ENCODE measurements at regions not wholly inside any gene's neighbourhood (a gene's known extent, or its start where the extent isn't known, plus 50 kb on each side); places are given as distances from the start of the nearest gene placed in this dataset.

DNA sequence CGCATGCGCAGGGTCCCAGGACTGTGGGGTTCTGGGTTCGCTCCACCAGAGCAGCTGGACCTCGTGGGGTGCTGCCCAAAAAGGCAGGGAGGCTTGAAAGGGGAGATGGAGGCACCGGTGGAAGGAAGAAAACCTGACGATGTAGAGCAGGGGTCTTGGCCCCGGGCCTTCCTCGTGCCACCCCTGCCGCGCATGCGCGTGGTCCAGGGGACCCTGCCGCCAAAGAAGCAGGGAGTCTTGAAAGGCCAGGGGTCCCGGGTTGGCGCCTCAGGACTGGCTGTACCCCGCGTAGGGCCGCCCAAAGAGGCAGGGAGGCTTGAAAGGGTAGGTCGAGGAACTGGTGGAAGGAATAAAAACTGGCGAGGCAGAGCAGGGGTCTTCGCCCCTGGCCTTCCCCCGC lies 321.0 kb downstream of the ALG10 start (continued):
- TF ChIP-seq, protein P1, sequence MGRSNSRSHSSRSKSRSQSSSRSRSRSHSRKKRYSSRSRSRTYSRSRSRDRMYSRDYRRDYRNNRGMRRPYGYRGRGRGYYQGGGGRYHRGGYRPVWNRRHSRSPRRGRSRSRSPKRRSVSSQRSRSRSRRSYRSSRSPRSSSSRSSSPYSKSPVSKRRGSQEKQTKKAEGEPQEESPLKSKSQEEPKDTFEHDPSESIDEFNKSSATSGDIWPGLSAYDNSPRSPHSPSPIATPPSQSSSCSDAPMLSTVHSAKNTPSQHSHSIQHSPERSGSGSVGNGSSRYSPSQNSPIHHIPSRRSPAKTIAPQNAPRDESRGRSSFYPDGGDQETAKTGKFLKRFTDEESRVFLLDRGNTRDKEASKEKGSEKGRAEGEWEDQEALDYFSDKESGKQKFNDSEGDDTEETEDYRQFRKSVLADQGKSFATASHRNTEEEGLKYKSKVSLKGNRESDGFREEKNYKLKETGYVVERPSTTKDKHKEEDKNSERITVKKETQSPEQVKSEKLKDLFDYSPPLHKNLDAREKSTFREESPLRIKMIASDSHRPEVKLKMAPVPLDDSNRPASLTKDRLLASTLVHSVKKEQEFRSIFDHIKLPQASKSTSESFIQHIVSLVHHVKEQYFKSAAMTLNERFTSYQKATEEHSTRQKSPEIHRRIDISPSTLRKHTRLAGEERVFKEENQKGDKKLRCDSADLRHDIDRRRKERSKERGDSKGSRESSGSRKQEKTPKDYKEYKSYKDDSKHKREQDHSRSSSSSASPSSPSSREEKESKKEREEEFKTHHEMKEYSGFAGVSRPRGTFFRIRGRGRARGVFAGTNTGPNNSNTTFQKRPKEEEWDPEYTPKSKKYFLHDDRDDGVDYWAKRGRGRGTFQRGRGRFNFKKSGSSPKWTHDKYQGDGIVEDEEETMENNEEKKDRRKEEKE (IDR thresholded peaks at IDR 0.05) = no peak
- TF ChIP-seq, protein P2, sequence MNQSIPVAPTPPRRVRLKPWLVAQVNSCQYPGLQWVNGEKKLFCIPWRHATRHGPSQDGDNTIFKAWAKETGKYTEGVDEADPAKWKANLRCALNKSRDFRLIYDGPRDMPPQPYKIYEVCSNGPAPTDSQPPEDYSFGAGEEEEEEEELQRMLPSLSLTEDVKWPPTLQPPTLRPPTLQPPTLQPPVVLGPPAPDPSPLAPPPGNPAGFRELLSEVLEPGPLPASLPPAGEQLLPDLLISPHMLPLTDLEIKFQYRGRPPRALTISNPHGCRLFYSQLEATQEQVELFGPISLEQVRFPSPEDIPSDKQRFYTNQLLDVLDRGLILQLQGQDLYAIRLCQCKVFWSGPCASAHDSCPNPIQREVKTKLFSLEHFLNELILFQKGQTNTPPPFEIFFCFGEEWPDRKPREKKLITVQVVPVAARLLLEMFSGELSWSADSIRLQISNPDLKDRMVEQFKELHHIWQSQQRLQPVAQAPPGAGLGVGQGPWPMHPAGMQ (IDR thresholded peaks at IDR 0.05; ENCODE audit: borderline replicate concordance) = no peak
- no peak for TF ChIP-seq HDAC6 (IDR thresholded peaks at IDR 0.05; ENCODE audit: unreplicated experiment)
- TF ChIP-seq NFYB (IDR thresholded peaks at IDR 0.05; ENCODE audit: insufficient read depth, low read depth, low read length) = no peak

DNA sequence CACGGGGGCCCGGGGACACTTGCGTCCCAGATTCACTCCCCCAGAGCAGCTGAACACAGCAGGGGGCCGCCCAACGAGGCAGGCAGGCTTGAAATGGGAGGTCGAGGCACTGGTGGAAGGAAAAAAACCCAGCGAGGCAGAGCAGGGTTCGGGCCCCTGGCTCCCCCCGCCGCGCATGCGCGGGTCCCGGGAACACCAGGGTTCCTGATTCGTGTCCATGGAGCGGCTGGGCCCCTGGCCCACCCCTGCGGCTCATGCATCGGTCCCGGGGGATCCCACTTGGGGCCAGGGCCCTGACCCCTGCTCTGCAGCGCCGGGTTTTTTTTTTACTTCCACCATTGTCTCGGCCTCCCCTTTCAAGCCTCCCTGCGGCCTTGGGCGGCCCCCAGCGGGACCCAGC lies 321.5 kb downstream of the ALG10 start:
- no peak for FAIRE-seq
- in situ Hi-C loops (cut with MboI) = no loop called here
- TF ChIP-seq TCF3 (IDR thresholded peaks at IDR 0.05; ENCODE audit: borderline replicate concordance, insufficient read depth, low read depth, low read length) (no peak), MEF2A (IDR thresholded peaks at IDR 0.05; ENCODE audit: insufficient read depth, low read depth, low read length) (no peak), STAT3 (IDR thresholded peaks at IDR 0.05; ENCODE audit: low read depth, low read length) (no peak), DPF2 (IDR thresholded peaks at IDR 0.05) (no peak), NFIC (IDR thresholded peaks at IDR 0.05; ENCODE audit: low read depth, low read length) (no peak), PML (IDR thresholded peaks at IDR 0.05; ENCODE audit: low read length) (no peak)
- TF ChIP-seq, protein P3, sequence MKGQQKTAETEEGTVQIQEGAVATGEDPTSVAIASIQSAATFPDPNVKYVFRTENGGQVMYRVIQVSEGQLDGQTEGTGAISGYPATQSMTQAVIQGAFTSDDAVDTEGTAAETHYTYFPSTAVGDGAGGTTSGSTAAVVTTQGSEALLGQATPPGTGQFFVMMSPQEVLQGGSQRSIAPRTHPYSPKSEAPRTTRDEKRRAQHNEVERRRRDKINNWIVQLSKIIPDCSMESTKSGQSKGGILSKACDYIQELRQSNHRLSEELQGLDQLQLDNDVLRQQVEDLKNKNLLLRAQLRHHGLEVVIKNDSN (IDR thresholded peaks at IDR 0.05; ENCODE audit: borderline replicate concordance, extremely low read length, insufficient read depth, low read depth, low read length) = no peak
- TF ChIP-seq, protein P4, sequence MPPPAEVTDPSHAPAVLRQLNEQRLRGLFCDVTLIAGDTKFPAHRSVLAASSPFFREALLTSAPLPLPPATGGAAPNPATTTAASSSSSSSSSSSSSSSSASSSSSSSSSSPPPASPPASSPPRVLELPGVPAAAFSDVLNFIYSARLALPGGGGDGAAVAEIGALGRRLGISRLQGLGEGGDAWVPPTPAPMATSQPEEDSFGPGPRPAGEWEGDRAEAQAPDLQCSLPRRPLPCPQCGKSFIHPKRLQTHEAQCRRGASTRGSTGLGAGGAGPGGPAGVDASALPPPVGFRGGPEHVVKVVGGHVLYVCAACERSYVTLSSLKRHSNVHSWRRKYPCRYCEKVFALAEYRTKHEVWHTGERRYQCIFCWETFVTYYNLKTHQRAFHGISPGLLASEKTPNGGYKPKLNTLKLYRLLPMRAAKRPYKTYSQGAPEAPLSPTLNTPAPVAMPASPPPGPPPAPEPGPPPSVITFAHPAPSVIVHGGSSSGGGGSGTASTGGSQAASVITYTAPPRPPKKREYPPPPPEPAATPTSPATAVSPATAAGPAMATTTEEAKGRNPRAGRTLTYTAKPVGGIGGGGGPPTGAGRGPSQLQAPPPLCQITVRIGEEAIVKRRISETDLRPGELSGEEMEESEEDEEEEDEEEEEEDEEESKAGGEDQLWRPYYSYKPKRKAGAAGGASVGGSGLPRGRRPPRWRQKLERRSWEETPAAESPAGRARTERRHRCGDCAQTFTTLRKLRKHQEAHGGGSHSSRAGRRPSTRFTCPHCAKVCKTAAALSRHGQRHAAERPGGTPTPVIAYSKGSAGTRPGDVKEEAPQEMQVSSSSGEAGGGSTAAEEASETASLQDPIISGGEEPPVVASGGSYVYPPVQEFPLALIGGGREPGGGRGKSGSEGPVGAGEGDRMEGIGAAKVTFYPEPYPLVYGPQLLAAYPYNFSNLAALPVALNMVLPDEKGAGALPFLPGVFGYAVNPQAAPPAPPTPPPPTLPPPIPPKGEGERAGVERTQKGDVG (CRISPR knock-in tag; IDR thresholded peaks at IDR 0.05) = no peak

More for the DNA sequence above, 321.5 kb downstream of the ALG10 start:
- Histone ChIP-seq H2AFZ (ENCODE audit: control insufficient read depth, low read depth, low read length) (no peak overlapping the region), H3K27me3 (replicated peaks in 1 of 2; ENCODE audit: control insufficient read depth in 2 of 2, insufficient read depth in 2 of 2, low read length in 1 of 2) (no peaks in the 10 kb centered on the region), H3K36me3 (ENCODE audit: control insufficient read depth in 2 of 2, insufficient read depth in 2 of 2, low read length in 1 of 2) (no peaks in the 10 kb centered on the region), H3K9ac (ENCODE audit: control insufficient read depth, insufficient read depth, low read length) (no peak overlapping the region), H3K4me1 (ENCODE audit: control insufficient read depth, insufficient read depth, low read length) (no peaks in the 10 kb centered on the region), H3K4me2 (ENCODE audit: control insufficient read depth, insufficient read depth) (no peak overlapping the region), H3K4me3 (no peak overlapping the region), H3K9me3 (replicated peaks; ENCODE audit: control insufficient read depth, insufficient read depth, low read length) (no peaks in the 10 kb centered on the region; the same call in 2 of the 3 replicates), H3K27ac (ENCODE audit: control insufficient read depth, insufficient read depth) (no peak overlapping the region), H4K20me1 (ENCODE audit: control insufficient read depth, insufficient read depth) (no peaks in the 10 kb centered on the region), H3K79me2 (ENCODE audit: control insufficient read depth, insufficient read depth, low read length) (no peaks in the 10 kb centered on the region)
- POLR2A ChIA-PET = no interaction called here
- SMC1A ChIA-PET (ENCODE audit: uncharacterized antibody, unreplicated experiment) = no interaction called here
- no peak for ATAC-seq
- CTCF ChIA-PET = no interaction called here
- WGBS (ENCODE audit: insufficient coverage, insufficient replicate concordance, low lambda C conversion rate, missing lambda C conversion rate) = 52% methylated on average over 14 of the region's 25 CpGs
- BruUV-seq (replicated peaks) = no TSS peak
- intact Hi-C loops (cut with micrococcal nuclease; ENCODE audit: unreplicated experiment) = no loop called here
- no peak for DNase-seq (ENCODE audit: low read depth, low spot score)
- RAD21 ChIA-PET (ENCODE audit: unreplicated experiment) = no interaction called here
